HL-60 (cell line): ENCODE measurements at regions not wholly inside any gene's neighbourhood (a gene's known extent, or its start where the extent isn't known, plus 50 kb on each side); places are given as distances from the start of the nearest gene placed in this dataset.

Experiments
- GABPA ChIP-seq: IDR thresholded peaks from 2 replicates; pipeline ENCODE4 v1.6.1; 2012; ENCODE audit warnings: low read depth
- POLR2AphosphoS5 ChIP-seq: IDR thresholded peaks from 2 replicates; pipeline ENCODE4 v1.6.1; 2012; ENCODE audit warnings: low read depth
- TF ChIP-seq, protein P1 (sequence below): IDR thresholded peaks from one replicate; pipeline ENCODE4 v1.5.1; 2011; ENCODE audit warnings: low read length, control low read depth, inconsistent platforms; ENCODE audit not compliant: insufficient read depth

DNA sequence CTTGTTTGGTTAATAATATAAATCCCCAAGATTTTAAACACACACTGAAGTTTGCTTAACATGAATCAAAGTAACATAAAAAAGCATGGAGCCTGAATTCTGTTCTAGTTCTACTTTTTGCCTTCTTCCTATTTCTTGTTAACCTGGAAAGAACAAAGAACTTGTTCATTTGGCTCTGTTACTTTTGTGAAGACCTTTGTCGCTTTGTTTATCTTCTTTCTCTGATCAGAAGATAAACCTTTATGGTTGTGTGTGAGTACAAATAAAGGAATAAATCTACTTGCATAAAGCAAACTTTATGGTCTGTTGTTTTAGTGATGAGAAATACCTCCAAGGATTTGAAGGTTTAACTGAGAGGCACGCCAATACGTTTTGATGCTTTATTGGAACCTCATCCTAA, 210.1 kb upstream of the SATB1 start:
- TF ChIP-seq, protein P1, sequence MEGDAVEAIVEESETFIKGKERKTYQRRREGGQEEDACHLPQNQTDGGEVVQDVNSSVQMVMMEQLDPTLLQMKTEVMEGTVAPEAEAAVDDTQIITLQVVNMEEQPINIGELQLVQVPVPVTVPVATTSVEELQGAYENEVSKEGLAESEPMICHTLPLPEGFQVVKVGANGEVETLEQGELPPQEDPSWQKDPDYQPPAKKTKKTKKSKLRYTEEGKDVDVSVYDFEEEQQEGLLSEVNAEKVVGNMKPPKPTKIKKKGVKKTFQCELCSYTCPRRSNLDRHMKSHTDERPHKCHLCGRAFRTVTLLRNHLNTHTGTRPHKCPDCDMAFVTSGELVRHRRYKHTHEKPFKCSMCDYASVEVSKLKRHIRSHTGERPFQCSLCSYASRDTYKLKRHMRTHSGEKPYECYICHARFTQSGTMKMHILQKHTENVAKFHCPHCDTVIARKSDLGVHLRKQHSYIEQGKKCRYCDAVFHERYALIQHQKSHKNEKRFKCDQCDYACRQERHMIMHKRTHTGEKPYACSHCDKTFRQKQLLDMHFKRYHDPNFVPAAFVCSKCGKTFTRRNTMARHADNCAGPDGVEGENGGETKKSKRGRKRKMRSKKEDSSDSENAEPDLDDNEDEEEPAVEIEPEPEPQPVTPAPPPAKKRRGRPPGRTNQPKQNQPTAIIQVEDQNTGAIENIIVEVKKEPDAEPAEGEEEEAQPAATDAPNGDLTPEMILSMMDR = no peak
- no peak for TF ChIP-seq POLR2AphosphoS5
- no peak for TF ChIP-seq GABPA
